Uterus (tissue), 2 donors: ENCODE measurements at regions not wholly inside any gene's neighbourhood (a gene's known extent, or its start where the extent isn't known, plus 50 kb on each side); places are given as distances from the start of the nearest gene placed in this dataset.

Experiments used
- POLR2A ChIP-seq, 2 donors: fragments of 450-650 bp; IDR thresholded peaks; one replicate each; pipeline ENCODE4 v1.6.1; 2016; ENCODE audit warnings: antibody characterized with exemption in 2 of 2, mild to moderate bottlenecking in 1 of 2, moderate library complexity in 1 of 2
- TF ChIP-seq, protein P1 (sequence below), 4 experiments: fragments of 200-600 bp in 2 of 4; fragments of 450-650 bp in 2 of 4; sonication (generic) in 2 of 4; IDR thresholded peaks; one replicate each; pipeline ENCODE4 v1.5.1; 2016 to 2019; ENCODE audit warnings: antibody characterized with exemption in 4 of 4, mild to moderate bottlenecking in 2 of 4, moderate library complexity in 1 of 4

GRCh38 chr1:209150114-209150513 is 433.4 kb upstream of the CAMK1G start:
- TF ChIP-seq, protein P1, sequence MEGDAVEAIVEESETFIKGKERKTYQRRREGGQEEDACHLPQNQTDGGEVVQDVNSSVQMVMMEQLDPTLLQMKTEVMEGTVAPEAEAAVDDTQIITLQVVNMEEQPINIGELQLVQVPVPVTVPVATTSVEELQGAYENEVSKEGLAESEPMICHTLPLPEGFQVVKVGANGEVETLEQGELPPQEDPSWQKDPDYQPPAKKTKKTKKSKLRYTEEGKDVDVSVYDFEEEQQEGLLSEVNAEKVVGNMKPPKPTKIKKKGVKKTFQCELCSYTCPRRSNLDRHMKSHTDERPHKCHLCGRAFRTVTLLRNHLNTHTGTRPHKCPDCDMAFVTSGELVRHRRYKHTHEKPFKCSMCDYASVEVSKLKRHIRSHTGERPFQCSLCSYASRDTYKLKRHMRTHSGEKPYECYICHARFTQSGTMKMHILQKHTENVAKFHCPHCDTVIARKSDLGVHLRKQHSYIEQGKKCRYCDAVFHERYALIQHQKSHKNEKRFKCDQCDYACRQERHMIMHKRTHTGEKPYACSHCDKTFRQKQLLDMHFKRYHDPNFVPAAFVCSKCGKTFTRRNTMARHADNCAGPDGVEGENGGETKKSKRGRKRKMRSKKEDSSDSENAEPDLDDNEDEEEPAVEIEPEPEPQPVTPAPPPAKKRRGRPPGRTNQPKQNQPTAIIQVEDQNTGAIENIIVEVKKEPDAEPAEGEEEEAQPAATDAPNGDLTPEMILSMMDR (IDR thresholded peaks at IDR 0.05), result no peak
- TF ChIP-seq POLR2A (IDR thresholded peaks at IDR 0.05), result no peak
